MCF 10A (cell line): ENCODE measurements at regions not wholly inside any gene's neighbourhood (a gene's known extent, or its start where the extent isn't known, plus 50 kb on each side); places are given as distances from the start of the nearest gene placed in this dataset.
A peak's percentile ranks its signal among the peaks of the same experiment; 100 is the strongest.

ENCODE experiments used
- BruUV-seq: library from RNA; stranded (reverse); fragments of 400-500 nt; replicated peaks from 2 replicates; lab custom pipeline; 2021; lab: Mats Ljungman, UMichigan
- CTCF ChIA-PET: fragments of 300-600 bp; sonication (Branson Sonifier 250); formaldehyde crosslinking; extraction: SDS; loops from one replicate; lab custom pipeline; 2021; ENCODE audit warnings: antibody characterized with exemption, inconsistent platforms; lab: Yijun Ruan, JAX
- POLR2A ChIA-PET: fragments of 300-600, 350-650 bp; sonication (Branson Sonifier 250); formaldehyde crosslinking; extraction: SDS; loops from one replicate; lab custom pipeline; 2020; ENCODE audit warnings: antibody characterized with exemption, inconsistent platforms; lab: Yijun Ruan, JAX
- DNase-seq: peaks from one replicate; pipeline ENCODE4 v3.0.0-alpha.2; 2018; ENCODE audit not compliant: unreplicated experiment
- H3K27ac Mint-ChIP-seq: one replicate; pipeline ENCODE4 v1.8.0; 2022; ENCODE audit warnings: mild to moderate bottlenecking, low read depth, mixed read lengths; ENCODE audit not compliant: unreplicated experiment
- H3K27me3 Mint-ChIP-seq: one replicate; pipeline ENCODE4 v1.8.0; 2022; ENCODE audit warnings: mixed read lengths; ENCODE audit not compliant: insufficient read depth, unreplicated experiment
- H3K36me3 Mint-ChIP-seq: one replicate; pipeline ENCODE4 v1.8.0; 2022; ENCODE audit warnings: mild to moderate bottlenecking, moderate library complexity, mixed read lengths; ENCODE audit not compliant: insufficient read depth, unreplicated experiment
- H3K4me1 Mint-ChIP-seq: one replicate; pipeline ENCODE4 v1.8.0; 2022; ENCODE audit warnings: mixed read lengths; ENCODE audit not compliant: insufficient read depth, unreplicated experiment
- H3K4me3 Mint-ChIP-seq: one replicate; pipeline ENCODE4 v1.8.0; 2022; ENCODE audit warnings: mild to moderate bottlenecking, moderate library complexity, mixed read lengths; ENCODE audit not compliant: unreplicated experiment
- H3K9me3 Mint-ChIP-seq: one replicate; pipeline ENCODE4 v1.8.0; 2022; ENCODE audit warnings: mixed read lengths; ENCODE audit not compliant: unreplicated experiment
- intact Hi-C: fragments of 100-400 bp; cut with micrococcal nuclease; formaldehyde crosslinking; loops from 2 replicates; pipeline ENCODE4 v1.14.1; 2022
- TF ChIP-seq, protein P1 (sequence below): fragments of 200-600 bp; IDR thresholded peaks from one replicate; pipeline ENCODE4 v1.8.0; 2022; ENCODE audit warnings: antibody characterized with exemption, mild to moderate bottlenecking; ENCODE audit not compliant: unreplicated experiment

DNA sequence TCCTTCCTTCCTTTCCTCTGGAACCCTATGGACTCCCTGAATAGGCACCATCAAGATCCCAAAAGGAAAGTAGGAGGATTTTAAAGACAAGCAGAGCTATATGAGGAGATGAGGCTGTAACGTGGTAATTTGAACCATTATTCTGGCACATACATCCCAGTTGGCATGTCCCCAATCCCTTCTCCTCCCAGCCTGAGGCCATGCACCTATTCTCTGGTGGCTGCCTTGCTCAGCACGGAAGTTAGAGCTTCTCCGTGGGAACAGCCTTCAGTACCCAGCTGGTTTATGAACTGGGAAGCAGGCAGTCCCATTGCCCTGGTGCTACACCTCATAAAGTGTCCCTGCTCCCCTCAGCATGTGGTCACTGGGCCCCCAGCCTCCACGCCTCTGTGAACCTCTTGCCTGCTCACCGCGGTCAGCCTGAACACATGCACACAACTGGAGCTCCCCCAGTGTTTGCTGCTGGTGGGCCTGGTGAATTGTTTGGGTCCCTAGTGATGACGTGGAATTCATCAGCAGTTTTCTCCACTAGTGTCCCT lies 139.9 kb upstream of the PLET1 start:
- BruUV-seq: no TSS peak
- Mint-ChIP-seq H3K4me1 (no peaks in the 10 kb centered on the region), H3K27ac (no peak overlapping the region), H3K27me3 (peaks cover 15% of the 10 kb centered on the region), H3K4me3 (no peak overlapping the region), H3K36me3 (no peaks in the 10 kb centered on the region), H3K9me3 (no peaks in the 10 kb centered on the region)
- intact Hi-C loops: no loop called here
- CTCF ChIA-PET: interaction anchor here (0.7 kb wide), 1 partner anchor 177 kb away, joined by 3 read pairs; no protein-coding TSS in a partner anchor
- TF ChIP-seq, protein P1, sequence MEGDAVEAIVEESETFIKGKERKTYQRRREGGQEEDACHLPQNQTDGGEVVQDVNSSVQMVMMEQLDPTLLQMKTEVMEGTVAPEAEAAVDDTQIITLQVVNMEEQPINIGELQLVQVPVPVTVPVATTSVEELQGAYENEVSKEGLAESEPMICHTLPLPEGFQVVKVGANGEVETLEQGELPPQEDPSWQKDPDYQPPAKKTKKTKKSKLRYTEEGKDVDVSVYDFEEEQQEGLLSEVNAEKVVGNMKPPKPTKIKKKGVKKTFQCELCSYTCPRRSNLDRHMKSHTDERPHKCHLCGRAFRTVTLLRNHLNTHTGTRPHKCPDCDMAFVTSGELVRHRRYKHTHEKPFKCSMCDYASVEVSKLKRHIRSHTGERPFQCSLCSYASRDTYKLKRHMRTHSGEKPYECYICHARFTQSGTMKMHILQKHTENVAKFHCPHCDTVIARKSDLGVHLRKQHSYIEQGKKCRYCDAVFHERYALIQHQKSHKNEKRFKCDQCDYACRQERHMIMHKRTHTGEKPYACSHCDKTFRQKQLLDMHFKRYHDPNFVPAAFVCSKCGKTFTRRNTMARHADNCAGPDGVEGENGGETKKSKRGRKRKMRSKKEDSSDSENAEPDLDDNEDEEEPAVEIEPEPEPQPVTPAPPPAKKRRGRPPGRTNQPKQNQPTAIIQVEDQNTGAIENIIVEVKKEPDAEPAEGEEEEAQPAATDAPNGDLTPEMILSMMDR: no peak
- DNase-seq: peak; percentile 44
- POLR2A ChIA-PET: interaction anchor here (0.6 kb wide), 1 partner anchor 123 kb away, joined by 3 read pairs; no protein-coding TSS in a partner anchor

DNA sequence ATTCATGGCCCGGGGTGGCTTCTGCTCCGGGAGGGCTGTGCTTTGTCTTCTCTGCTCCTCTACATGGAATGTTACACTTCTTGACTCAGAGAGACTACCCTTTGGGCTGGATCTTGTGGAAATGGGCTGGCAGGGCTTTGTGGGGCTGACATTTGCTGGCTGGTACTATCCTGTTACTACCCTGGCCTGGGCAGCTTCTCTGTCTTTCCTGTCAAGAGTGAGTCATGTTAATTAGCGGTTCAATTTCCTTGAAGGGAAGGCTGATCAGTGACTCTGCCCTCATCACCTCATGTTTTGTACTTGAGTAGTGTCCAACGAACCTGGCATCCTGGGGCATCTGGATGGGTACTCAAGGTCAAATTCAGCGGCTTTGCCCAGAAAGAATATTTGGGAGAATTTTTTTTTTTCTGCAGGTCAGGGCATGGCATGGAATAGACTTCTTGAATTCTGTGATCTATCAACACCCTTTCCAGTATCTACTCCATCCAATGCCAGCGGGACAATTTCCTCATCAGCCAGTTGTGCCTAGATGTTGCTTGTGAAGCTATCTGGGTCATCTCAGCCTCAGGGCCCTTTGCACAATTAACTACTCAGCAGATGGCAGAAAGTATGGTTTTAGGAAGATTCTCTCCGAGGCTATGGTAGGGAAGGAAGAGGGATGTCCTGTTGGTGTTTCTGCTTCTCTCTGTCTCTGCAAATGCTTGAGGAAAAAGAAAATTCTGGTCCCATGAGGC lies 140.5 kb upstream of the PLET1 start:
- H3K27me3 Mint-ChIP-seq: peaks cover 15% of the 10 kb centered on the region
- H3K9me3 Mint-ChIP-seq: no peaks in the 10 kb centered on the region
- POLR2A ChIA-PET: interaction anchor here (0.6 to 0.7 kb wide), 2 partner anchors 123 to 648 kb away, joined by 3 to 4 read pairs; no protein-coding TSS in a partner anchor
- H3K36me3 Mint-ChIP-seq: no peaks in the 10 kb centered on the region
- no peaks in the 10 kb centered on the region for H3K4me1 Mint-ChIP-seq
- no peak overlapping the region for H3K27ac Mint-ChIP-seq
- peak; percentile 59 for DNase-seq
- CTCF ChIA-PET: interaction anchor here (0.7 kb wide), 1 partner anchor 177 kb away, joined by 3 read pairs; no protein-coding TSS in a partner anchor
- intact Hi-C loops: no loop called here
- BruUV-seq: no TSS peak
- H3K4me3 Mint-ChIP-seq: no peak overlapping the region
- TF ChIP-seq, protein P1: no peak

DNA sequence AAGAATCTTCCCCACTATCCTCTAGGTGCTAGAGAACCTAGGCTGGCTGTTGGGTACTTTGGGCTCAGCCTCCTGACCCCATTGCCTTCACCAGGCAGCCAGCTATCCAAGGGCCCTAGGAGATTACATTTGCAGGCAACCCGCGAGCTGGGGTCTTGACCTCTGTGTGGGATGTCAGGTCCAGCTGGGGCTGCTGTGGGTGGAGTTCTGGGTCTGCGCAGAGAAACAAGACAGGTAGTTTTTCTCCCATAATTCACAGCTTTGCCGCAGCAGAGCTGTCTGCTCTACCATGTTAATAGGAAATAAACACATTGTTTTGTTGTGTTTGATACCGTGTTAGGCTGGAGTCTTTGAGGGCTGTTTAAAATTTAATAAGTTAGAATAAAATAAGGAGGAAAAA lies 142.8 kb upstream of the PLET1 start:
- TF ChIP-seq, protein P1: no peak
- no peak overlapping the region for H3K27ac Mint-ChIP-seq
- H3K4me3 Mint-ChIP-seq: no peak overlapping the region
- intact Hi-C loops: no loop called here
- peaks cover 3% of the 10 kb centered on the region for H3K36me3 Mint-ChIP-seq
- CTCF ChIA-PET: interaction anchor here (0.7 kb wide), 1 partner anchor 50 kb away, joined by 3 read pairs; no protein-coding TSS in a partner anchor
- no peaks in the 10 kb centered on the region for H3K9me3 Mint-ChIP-seq
- DNase-seq: no peak
- POLR2A ChIA-PET: no interaction called here
- BruUV-seq: no TSS peak
- no peaks in the 10 kb centered on the region for H3K4me1 Mint-ChIP-seq
- H3K27me3 Mint-ChIP-seq: no peaks in the 10 kb centered on the region

DNA sequence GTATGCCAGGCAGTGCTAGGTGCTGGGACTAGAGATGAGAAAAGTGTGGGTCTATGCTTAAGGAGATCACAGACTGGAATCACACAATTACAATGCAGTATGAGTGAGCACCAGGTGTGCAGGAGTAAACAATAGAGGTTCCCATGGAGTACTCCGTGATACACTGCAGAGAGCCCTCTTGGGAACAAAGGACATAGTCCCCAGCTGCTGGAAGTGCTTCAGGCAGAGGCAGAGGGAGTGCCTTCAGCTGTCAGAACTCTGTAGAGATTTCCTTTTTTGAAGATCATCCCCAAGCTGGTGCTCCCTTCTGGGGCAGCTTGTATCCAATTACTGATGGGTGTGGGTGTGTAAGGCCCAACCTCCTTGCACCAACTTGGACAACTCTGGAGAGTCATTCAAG lies 143.5 kb upstream of the PLET1 start:
- no peaks in the 10 kb centered on the region for H3K27me3 Mint-ChIP-seq
- H3K27ac Mint-ChIP-seq: no peak overlapping the region
- intact Hi-C loops: no loop called here
- peaks cover 7% of the 10 kb centered on the region for H3K36me3 Mint-ChIP-seq
- no peaks in the 10 kb centered on the region for H3K9me3 Mint-ChIP-seq
- H3K4me1 Mint-ChIP-seq: no peaks in the 10 kb centered on the region
- DNase-seq: no peak
- no TSS peak for BruUV-seq
- TF ChIP-seq, protein P1: no peak
- H3K4me3 Mint-ChIP-seq: no peak overlapping the region
- POLR2A ChIA-PET: no interaction called here
- CTCF ChIA-PET: no interaction called here
